T47D (cell line): ENCODE measurements at regions not wholly inside any gene's neighbourhood (a gene's known extent, or its start where the extent isn't known, plus 50 kb on each side); places are given as distances from the start of the nearest gene placed in this dataset.
"Not testable (repeated sequence)": the region's sequence is repeated elsewhere in the genome, so short reads cannot be mapped to it uniquely, and the experiment has no call there.

Experiments
- DNase-seq, 2 experiments: peaks; one replicate each; pipeline versions ENCODE4 v3.0.0 to v3.0.0-alpha.2; 2011 to 2012; ENCODE audit warnings: low read depth in 1 of 2, low spot score in 1 of 2
- JUND ChIP-seq: IDR thresholded peaks from 2 replicates; pipeline ENCODE4 v1.6.1; 2012; ENCODE audit warnings: low read depth
- in situ Hi-C: cut with HindIII; loops from 2 replicates; pipeline ENCODE4 v1.10.0; 2016; ENCODE audit warnings: low sequenced_read_pairs, low pct_unique_long_range_greater_than_20kb

- in situ Hi-C loops = no loop called here
- no peak for DNase-seq
- no peak for TF ChIP-seq JUND
Measured at GRCh38 chr7:126150278-126150958, 1102.3 kb downstream of the GRM8 start.

- no peak for DNase-seq
- in situ Hi-C loops = no loop called here
- no peak for TF ChIP-seq JUND
Measured at GRCh38 chr7:126140858-126141466, 1111.8 kb downstream of the GRM8 start.

DNA sequence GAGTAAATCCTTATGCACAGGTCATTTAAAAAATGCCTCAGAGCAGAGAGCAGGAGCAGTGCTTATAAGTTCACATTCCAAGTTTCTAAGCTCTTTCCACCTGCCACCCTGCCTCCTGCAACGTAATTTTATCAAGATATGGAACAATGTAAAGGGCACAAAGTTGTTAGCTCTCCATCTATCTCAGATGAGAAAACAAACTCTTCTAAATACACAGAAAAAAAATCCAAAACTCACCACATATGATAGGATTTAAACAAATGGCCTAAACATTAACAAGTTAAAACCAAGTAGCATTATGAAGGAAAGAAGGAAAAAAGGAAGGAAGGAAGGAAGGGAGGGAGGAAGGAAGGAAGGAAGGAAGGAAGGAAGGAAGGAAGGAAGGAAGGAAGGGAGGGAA is 1132.8 kb downstream of the GRM8 start:
- DNase-seq = no peak
- in situ Hi-C loops = no loop called here
- no peak for TF ChIP-seq JUND

DNA sequence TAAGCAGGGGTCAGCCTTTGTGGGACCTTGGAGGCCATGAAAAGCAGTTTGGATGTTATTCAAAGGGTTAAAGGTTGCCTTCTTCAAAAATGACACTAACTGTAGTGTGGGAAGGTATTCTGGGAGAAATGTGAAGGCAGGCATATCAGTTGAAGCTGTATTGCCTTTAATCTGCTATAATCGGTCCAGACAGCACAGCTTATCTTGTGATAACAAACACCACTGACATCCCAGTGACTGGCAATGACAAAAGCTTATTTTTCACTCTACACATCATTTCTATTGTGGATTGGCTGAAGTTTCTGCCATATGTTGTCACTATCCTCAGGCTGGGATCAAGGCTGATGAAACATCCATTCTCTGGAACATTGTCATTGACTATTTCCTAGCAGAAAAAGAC is 1149.2 kb downstream of the GRM8 start:
- TF ChIP-seq JUND = no peak
- in situ Hi-C loops = no loop called here
- DNase-seq = no peak

DNA sequence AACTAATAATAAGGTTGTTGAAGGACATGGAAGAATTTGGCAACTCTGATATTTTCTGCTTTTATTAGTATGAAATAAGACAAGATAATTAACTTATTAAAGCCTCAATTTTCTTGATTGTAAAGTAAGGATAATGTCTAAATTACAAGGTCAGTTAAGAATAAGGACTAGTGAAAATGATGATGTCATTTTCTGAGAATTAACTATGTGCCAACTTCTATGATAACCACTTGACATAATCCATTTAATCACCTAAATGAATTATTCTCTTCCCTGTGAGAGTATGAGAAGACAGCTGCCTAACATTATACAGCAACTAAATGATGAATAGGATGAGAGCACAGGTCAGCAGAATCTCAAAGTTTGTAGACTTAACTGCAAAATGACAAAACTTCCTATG is 1153.4 kb upstream of the POT1 start:
- in situ Hi-C loops = no loop called here
- no peak for DNase-seq
- TF ChIP-seq JUND = no peak

DNA sequence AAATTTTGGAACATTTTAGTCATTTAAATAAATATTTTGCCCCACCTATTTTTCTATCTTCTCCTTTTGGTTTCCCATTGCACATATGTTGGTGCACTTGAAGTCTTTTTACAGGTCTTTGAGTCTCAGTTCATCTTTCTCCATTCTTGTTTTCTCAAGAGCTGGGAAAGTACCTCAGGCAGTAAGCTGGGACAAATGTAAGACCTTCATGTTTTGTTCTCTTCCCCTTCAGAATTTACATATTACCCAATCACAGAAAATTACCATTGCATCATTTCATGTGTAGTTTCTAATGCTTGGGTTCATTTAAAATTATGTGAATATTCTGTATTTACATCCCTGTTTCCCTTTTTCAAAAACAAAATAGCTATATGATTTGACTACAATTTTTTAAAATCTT is 1150.0 kb upstream of the POT1 start:
- DNase-seq = no peak
- TF ChIP-seq JUND = no peak
- in situ Hi-C loops = no loop called here

DNA sequence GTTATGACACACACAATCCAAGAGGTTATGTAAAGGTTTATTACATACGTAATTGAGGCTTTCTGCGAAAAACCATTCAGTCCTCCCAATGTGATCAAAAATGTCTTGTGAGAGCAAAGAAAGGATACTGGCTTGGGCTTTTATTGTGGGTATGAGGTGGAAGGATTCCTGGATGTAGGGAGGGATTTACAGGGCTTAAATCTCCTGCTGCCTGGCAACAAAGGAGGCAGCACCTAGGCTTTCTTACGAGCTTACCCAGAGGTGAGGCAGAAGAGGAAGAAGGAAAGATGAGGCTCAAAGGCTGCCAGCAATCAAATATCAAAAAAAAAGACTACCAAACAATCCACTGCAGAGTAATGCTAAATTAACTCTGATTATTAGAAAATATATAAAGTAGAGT is 1149.5 kb upstream of the POT1 start:
- in situ Hi-C loops = no loop called here
- DNase-seq = no peak
- no peak for TF ChIP-seq JUND

- no peak for DNase-seq
- no peak for TF ChIP-seq JUND
- in situ Hi-C loops = no loop called here
Measured at GRCh38 chr7:126065766-126066165, 1136.1 kb upstream of the POT1 start.

- no peak for DNase-seq
- in situ Hi-C loops = no loop called here
- TF ChIP-seq JUND = no peak
Measured at GRCh38 chr7:126057979-126058378, 1128.4 kb upstream of the POT1 start.

GRCh38 chr7:126056613-126057012 is 1127.0 kb upstream of the POT1 start:
- in situ Hi-C loops, DNase-seq: not testable (repeated sequence)

DNA sequence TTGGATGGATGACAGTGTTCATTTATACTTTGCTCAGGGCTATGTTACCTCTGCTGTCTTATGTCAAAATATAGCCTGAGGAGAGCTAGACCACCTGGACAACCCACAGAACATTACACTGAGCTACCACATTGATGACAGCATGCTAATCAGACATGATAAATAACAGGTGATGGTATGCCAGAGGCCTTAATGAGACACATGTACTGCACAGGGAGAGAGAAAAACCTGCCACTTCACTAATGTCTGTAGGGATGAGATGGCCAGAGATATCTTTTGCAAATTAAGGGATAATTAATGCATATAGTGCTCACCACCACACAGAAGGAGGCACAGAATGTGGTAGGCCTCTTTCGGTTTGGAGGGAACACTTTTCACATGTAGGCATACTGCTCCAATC is 1122.6 kb upstream of the POT1 start:
- in situ Hi-C loops = no loop called here
- TF ChIP-seq JUND = no peak
- DNase-seq = no peak

- no peak for TF ChIP-seq JUND
- in situ Hi-C loops = no loop called here
- no peak for DNase-seq
Measured at GRCh38 chr7:126044662-126045061, 1115.0 kb upstream of the POT1 start.

DNA sequence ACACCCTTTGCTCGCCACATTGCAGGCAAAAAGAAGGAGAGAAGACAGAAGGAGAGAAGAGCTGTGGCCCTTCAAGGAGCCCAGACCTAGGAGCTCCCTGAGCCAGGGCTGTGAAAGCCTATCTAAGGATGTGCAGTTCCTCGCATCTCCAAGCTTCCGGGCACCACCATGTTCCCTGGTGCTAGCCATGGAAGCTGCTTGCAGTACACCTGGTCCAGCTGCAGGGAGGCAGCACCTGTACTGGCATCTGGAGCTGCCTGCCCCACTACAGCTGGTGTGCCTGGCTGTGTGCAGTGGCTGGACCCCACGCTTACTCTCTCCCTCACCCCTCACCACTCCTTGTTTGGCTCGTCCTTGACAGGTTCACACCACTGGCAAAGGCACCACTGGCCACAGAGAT is 1111.8 kb upstream of the POT1 start:
- no peak for TF ChIP-seq JUND
- DNase-seq = no peak
- in situ Hi-C loops = no loop called here
